ENCODE measurements at regions not wholly inside any gene's neighbourhood (a gene's known extent, or its start where the extent isn't known, plus 50 kb on each side); places are given as distances from the start of the nearest gene placed in this dataset.

DNA sequence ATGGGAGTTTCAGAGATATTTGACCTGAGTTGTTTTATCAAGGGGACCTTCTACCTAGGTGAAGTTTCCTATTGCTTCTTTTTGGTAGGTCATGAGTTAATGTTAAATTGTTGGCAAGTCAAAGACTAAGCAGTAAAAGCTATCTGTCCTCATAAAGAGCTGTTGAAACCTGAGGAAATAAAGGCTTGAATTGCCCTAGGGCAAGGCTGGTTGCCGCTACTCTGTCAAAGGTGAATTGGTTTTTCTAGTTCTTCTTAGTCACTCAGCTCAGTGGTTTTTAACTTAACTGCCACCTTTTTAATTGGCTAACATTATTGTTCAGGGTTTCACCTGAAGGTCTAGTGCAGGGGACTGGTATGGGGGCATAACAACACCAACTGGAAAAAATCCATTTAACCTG lies 441.6 kb upstream of the FBXO33 start:
- DNase-seq = no peak

DNA sequence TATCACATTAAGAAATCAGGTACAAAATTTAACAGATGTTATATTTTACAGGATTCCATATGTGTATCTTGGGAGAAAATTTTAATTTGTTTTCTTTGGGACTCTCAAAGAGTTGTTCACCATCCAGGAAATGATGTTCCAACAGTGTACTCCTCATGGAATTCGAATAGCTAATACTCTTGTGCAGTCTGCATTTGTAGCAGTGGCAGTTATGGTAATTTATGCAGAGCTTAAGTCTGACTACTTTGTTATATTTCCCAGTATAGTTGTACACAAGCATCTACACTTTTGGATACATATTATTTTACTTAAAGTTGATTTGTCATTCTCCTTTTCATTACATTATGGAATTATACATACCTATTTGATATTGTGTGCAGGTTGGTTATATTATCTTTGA lies 436.7 kb upstream of the FBXO33 start:
- no peak for DNase-seq

DNA sequence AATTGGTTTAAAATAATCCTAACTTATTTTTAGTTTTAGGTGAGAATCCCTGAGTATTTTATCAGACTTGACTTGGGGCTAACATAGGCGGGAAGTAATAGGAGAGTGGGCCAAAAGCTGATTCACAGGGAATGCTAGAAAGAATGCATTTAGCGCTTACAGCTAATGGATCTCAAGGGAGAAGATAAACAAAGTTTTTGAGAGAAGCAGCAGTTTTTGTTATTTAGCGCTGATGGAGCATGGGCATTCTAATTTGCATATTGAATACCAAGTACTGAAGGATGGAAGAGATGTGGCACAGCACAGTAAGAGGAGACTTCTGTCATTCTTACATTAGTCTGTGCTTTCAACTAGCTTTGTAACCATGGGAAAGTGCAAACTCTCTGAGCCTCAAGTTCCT lies 436.0 kb upstream of the FBXO33 start:
- no peak for DNase-seq

DNA sequence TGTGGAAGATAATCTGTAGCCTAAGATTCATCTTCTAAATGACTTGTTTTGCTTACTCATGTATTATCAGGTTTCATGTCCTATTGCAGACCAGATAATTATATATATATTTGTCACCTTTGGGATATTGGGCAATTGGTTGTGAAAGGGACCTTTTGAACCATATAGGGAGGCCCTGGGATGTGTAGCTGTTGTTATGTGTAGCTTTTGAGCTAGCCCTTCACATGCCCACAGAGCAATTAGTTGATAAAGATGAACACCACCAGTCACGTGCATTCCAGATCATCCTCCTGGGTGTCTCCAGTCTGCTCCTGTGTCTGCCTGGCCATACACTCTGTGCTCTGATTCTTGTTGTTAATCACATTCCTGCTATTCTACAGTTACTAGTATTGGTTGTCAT lies 431.2 kb upstream of the FBXO33 start:
- DNase-seq = no peak

DNA sequence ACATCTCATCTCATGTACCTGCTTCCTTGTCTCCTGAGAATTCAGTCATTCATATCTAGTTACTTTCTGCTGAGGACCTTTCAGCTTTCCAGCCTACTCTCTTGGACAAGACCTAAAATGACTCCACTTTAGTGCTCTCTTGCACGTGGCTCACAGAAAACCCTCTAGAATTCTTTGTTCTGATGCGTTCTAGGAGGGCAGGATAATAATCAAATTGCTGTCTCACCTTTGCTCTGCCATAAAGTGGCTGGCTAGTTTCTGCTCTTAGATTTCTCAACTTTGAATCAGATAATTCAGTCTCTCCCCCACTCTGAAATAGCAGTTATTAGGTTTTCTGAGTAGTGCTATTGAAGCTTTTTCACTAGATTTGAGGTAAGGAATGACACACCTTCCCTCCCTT lies 429.5 kb upstream of the FBXO33 start:
- DNase-seq = no peak

DNA sequence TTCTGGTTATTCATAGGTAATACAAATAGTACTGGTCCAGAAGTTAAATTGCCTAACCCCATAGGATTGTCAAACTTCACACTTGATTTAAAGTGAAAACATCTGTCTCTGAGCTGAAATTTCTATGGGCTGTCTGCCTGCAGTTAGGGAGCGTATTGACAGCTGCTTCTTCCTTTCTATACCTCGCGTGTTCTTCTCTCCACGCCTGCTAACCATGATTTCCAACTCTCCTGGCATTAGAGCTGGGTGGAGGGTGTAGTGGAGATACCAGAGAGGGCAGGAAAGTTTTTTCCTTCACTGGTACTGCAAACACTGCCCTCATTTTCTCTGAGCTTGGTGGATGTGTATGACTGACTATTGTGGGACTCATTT lies 429.0 kb upstream of the FBXO33 start:
- DNase-seq = peak in 1 of 2 donors; percentile 16

DNA sequence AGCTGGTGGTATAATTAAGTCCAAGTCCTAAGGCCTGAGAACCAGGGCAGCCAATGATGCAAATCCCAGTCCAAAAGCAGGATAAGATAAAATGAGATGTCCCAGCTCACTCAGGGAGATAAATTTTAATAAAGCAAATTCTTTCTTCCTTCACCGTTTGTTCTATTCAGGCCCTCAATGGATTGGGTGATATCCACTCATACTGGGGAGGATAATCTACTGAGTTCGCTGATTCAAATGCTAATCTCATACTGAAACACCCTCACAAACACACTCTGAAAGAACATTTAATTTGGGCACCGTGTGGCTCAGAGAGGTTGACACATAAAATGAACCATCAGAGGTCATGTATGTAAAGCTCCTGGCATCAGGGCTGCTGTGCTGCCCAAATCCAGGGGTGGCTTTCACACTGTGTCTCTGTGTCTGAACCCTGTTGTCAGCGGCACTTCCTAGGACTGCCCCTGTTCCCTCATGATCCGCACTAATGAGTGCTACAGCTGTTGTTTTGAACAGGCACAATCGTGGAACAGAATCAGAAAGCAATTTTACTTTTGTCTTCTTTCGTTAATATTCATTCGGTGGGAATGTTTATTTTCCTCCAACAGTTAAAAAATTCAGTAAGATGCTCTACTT lies 428.5 kb upstream of the FBXO33 start:
- peak in 1 of 2 donors; percentile 11 for DNase-seq

DNA sequence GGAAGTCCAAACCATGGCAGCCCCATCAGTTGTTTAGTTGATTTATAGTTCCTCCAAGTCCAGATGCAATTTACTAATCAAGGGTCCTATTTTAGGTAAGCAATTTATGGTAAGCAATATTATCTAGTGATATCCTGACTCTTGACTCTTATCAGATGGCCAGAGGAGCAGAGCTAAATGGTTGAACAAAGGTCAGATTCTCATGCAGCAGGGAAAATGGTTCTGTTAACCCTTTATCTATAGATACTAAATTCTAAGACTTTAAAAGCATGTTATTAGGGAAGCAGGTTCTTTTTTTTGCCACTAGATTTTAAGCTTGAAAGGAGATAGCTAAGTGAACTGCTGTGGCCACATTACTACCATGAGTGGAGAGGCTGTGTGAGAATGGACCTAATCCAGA lies 427.1 kb upstream of the FBXO33 start:
- no peak for DNase-seq

DNA sequence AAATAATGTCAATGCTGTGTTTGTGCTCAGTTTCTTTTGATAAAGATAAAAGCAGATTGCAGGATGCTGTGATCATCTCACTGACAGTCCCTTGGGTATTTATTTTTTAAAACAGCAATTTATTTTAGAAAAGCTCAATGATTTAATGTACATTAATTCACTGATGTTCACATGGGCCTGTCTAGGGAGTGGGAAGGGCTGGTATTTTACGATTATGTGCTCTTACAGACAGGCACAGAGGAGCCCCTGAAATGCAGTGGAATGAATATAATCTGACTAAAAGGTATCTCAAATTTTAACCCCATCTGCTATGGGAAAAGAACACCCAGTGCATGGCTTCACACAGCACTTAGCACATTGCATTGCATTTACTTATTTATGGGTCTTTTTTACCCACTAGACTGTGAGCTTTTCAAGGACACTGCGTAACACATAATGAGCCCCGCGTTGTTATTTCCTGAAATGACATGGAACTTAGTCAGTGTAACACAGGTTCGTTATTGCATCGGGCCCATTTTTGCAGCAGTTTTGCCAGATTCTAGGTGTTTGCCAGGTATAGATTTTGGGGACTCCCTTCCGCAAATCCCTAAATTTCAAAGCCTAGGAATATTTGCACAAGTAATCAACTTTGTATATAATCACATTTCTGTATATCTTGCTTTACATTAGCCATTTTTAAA lies 425.3 kb upstream of the FBXO33 start:
- no peak for DNase-seq

DNA sequence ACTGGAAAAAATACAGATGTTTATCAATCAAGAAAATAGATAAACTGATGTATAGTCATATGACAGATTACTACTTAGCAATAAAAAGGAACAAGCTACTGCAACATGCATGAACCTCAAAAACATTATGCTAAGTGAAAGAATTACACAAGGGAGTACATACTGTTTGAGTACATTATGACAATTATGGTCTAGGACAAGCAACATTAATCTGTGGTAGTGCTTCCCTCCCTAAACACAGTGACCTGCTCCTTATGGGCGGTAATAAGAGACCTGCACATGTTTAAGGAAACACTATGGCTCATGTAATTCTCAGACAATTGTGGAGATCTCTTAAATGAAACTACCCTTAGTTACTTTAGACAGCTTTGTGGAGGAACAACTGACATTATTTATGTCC lies 421.2 kb upstream of the FBXO33 start:
- DNase-seq = no peak

DNA sequence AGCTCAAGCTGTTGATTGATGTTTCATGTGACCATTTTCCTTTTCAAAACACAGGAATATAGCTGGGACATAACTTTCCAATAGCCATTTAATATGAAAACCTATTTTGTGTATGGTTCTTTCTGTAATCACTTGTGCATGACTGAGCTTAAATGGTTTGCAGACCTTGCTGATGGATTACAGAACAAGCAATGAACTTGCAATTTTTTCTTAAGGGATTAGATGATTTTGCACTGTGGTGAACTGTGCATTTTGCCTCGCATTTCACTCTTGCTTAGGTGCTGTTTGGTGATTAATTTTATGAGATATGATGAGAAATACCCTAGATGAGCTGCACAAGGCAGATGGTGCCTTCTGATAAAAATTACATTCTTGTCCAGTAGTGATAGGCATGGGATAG lies 419.0 kb upstream of the FBXO33 start:
- DNase-seq = no peak

DNA sequence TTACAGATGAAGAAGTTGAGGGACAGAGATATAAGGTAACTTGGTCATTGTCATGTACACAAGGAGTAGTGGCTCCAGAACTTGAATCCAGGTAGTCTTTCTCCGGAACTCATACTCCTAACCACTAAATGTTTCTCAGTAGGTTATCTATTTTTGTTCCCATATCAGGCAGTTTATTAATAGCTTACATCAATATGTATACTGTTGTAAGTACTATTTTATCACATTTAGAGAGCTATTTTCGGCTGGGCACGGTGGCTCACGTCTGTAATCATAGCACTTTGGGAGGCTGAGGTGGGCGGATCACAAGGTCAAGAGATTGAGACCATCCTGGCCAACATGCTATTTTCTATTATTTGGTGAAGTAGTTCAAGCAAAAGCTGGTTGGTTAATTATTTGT lies 415.6 kb upstream of the FBXO33 start:
- no peak for DNase-seq

DNA sequence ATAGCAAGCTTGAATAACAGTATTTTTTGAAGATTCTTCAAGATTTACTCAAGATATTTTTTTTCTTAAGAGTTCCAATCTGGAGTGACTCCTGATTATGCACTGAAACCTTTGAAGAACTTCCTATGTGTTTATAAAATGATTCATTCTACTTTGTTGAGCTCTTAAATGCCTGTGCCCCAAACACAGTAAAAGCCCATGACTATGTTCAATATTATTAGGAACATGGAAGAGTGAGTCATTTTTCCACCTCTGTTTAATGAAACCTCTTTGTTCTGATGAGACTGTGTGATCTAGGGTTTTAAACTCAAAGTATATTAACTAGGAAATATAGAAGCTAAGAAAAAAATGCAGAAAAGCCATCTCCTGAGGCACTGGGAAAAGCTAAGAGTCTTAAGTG lies 415.0 kb upstream of the FBXO33 start:
- no peak for DNase-seq

DNA sequence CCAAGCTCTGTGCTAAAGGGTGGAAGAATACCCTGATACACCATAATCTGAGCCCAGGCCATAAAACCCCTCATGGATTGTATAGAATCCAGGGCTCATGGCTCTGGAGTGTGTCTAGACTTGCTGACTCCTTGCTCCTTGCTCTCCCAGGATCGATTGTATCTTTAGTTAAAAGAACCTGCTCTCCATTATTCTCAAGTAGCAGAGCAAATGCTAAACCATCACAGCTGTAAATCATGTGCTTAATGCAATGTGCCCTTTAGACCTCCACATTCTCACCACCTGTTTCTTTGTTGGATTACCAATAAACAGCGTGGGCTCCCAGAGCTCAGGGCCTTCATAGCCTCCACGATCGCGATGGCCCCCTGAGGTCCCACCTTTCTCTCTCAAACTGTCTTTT lies 411.6 kb upstream of the FBXO33 start:
- DNase-seq = no peak

DNA sequence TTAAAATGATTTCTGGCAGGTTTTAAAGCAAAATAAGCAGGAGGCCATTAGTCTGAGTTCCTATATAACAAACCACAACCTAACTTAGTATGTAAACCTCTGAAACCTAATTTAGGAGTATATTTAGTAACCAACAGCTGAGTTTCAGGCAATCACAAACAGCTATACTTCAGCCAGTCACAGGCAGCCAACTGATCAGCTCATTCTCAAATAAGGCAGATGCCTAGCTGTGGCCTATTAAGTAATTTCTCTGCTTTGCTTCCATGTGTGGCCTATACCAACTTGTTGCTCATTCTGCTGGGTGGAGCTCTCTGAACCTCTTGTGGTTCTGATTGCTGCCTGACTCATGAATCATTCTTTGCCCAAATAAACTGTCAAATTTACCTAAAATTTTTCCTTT lies 408.9 kb upstream of the FBXO33 start:
- no peak for DNase-seq

DNA sequence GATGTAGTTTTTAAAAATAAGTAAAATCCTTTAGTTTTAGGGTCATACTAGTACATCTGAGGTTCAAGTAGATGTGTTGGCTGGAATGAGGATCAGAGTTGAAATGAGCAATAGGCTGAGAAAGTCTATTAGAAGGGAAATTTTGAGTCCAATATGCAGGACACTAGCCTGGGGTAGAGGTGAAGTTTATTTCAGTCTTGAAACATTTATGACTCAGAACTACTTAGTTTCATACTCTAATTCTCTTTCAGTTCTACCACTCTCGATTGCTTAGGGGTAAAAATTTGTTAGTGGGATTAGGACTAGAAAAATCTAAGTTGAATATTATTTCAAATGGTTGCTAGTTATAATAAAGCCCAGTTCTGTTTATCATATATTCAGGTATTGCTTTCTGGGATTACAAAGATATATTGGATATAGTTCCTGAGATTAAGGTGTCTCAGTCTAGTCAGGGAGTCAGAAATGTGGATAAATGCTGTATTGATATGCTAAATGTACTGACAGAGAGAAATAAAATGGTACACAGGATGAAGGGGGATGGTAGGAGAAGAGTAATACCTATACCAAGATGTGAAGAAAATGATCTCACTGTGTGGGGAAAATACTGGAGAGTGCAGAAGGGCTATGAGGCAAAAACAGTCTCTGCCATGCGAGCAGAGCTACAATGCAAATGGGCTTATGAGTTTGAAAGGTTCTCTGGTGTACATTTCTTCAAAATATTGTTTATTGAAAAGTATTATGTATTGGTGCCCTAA lies 395.8 kb upstream of the FBXO33 start:
- DNase-seq = no peak

DNA sequence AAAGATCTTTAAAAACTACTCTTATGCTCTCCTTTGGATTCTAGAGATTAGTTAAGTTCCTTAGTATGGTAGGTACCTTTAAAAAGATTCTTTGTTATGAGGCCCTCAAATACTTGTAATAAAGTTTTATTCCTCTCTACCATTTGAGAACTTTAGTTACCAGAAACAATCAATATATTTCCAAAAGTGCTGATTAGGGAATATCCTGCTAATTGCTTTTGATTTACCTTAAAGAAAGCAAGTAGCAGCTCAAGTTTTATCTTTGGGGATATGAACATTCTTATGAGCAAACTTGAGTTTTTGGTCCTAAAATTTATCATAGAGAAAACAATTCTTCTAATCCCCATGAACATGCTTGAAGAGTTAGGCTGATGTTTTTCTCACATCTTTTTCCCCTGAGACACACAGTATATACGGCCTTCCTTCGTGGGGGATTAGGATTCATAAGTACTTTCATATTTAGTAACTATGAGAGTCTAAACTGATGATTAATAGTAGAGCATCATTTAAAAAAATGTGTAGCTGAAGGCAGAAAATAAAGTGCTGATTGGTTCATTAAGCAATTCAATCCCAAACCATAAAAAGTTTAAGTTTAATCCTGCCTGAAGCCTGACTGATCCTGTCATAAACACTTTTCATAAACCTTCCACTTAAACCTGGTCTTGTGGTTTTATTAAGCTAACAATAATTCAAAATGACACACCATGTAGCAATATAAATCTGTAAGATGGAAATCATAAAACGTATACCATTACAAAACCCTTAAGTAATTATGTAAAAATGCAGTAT lies 380.5 kb upstream of the FBXO33 start:
- DNase-seq = no peak

DNA sequence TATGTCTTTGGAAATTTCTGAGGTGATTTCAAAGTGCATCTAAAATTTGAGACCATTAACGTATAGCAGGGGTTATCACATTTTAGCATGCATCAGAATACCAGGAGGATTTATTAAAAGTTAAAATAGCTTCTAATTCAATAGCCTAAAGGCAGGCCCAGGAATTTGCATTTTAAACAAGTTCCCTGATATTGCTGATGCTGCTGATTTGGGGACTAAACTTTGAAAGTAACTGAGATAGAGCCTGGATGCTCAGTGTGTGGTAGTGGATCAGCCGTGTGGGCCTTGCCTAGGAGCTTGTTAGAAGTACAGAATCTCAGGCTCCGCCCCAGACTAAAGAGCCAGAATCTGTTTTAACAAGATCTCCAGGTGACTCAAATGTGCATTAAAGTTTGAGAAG lies 375.0 kb upstream of the FBXO33 start:
- no peak for DNase-seq

DNA sequence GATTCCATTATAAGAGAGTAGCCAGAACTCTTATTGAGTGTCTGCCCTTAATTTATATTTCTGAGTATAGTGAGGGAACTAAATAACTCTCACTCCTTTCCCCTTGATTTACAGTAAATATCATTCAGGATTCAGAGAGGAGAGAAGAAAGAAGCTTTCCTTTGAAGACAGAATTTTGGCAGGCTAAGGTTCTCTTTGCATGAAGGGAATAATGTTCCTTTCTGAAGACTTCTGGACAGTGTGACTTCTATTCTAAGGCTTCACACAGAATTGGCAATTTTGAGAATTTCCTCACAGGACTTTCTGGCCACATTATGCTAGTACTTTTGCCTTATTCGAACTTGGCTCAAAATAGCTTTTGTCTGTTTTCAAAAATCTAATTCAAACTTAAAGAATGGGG lies 352.2 kb upstream of the FBXO33 start:
- no peak for DNase-seq

DNA sequence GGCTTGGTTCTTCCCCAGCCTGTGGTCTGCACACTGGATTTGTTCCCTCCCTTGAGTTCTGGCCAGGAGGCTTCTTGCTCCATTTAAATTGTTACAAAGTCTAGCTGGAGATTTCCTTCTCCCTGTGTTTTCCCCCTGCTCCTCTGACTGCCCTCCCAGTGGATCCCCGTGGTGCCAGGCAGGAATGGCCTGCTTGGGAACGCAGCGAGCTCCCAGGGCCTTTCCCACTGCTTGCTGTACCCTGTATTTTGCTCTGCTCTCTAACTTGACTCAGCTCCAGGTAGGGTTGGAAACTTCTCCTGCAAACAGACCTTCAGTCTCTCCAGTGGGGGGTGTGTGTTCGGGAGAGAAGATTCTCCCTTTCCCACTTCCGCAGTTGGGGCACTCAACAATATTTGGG lies 349.2 kb upstream of the FBXO33 start:
- DNase-seq = no peak

DNA sequence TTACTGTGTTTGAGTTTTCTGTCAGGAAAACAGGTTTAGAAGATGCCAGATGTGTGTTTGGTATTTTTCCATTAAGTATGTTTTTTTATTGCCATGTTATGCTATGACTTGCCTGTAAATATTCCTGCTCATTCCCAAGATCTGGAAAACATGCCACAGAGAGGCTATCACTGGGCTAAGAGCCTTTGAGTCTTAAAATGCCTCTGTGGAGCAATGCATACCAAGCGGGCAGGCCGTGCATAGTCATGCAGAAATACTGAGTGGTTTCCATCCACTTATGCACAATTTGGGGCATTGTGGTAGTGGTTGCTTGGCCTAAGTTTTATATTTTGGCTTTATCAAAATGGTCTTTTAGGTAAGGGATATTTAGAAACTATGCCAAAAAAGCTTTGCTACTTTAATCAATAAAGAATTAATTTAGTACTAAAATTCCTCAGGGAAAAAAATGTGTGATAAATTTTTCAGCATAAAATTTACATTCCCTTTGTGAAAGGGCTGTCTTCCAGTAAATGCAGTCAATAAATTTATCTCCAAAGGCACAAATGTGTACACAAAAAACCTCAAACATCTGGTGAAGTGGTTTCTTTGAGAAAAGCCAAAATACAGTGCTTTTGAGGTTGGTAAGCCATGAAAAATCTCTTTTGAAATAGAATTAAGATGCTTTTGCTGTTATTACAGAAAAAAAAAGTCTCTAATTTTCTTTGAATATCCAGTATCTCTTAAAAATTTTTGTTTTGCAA lies 341.3 kb upstream of the FBXO33 start:
- DNase-seq = no peak

DNA sequence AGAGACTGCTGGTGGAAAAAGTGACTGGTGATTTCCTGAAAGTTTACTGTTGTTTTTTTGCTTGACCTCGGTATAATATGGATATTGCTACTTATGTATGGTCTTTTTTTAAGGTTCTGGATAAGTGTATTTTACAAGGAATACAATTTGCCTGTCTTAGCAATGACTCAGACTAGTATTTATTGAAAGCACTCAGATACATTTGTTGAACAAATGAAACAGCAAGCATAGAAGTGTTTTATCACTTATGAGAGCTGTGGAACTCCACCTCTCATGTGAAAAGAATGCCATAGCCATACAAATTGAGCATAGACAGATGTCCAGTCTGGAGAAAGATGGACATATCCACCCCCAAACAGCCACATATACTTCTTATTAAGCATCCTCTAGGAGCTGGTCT lies 340.4 kb upstream of the FBXO33 start:
- DNase-seq = no peak

Measured in right lung (tissue), 2 donors.